HepG2 (cell line): ENCODE measurements at regions not wholly inside any gene's neighbourhood (a gene's known extent, or its start where the extent isn't known, plus 50 kb on each side); places are given as distances from the start of the nearest gene placed in this dataset.

Experiments
- BRD4 ChIP-seq: sonication (generic); formaldehyde crosslinking; IDR thresholded peaks from 2 replicates; pipeline ENCODE4 v1.4.0; 2020; ENCODE audit warnings: missing genetic modification reagents
- CEBPB ChIP-seq: IDR thresholded peaks from 2 replicates; pipeline ENCODE4 v1.6.1; 2011; ENCODE audit warnings: low read depth, low read length, improper control_type of control experiment, borderline replicate concordance
- EP300 ChIP-seq, 3 experiments: sonication (generic) in 1 of 3; formaldehyde crosslinking in 1 of 3; IDR thresholded peaks; 2 replicates each; pipeline versions ENCODE4 v1.5.1 to v1.6.1; 2011 to 2020; ENCODE audit warnings: low read depth in 2 of 3, low read length in 2 of 3, borderline replicate concordance in 1 of 3, improper control_type of control experiment in 1 of 3, mild to moderate bottlenecking in 1 of 3, missing genetic modification reagents in 1 of 3, moderate library complexity in 1 of 3
- FOXA1 ChIP-seq, 2 experiments: fragments of 450-650 bp in 1 of 2; sonication (generic) in 1 of 2; formaldehyde crosslinking in 1 of 2; IDR thresholded peaks; 2 replicates each; pipeline versions ENCODE4 v1.4.0 to v1.6.1; 2016 to 2020; ENCODE audit warnings: missing genetic modification reagents in 1 of 2
- MXI1 ChIP-seq: IDR thresholded peaks from 3 replicates; pipeline ENCODE4 v1.6.1; 2012; ENCODE audit warnings: low read depth, low read length, inconsistent platforms, borderline replicate concordance
- TAF1 ChIP-seq: sonication (generic); formaldehyde crosslinking; IDR thresholded peaks from 2 replicates; pipeline ENCODE4 v1.4.0; 2020; ENCODE audit warnings: missing genetic modification reagents
- ZNF121 ChIP-seq: sonication (generic); formaldehyde crosslinking; IDR thresholded peaks from 2 replicates; pipeline ENCODE4 v1.5.0; 2020; ENCODE audit warnings: mild to moderate bottlenecking, missing genetic modification reagents
- ZNF446 ChIP-seq: sonication (generic); formaldehyde crosslinking; IDR thresholded peaks from 2 replicates; pipeline ENCODE4 v1.5.0; 2020; ENCODE audit warnings: mild to moderate bottlenecking, missing genetic modification reagents
- TF ChIP-seq, protein P1 (sequence below): IDR thresholded peaks from 2 replicates; pipeline ENCODE4 v1.6.1; 2016
- TF ChIP-seq, protein P2 (sequence below): sonication (generic); formaldehyde crosslinking; IDR thresholded peaks from 2 replicates; pipeline ENCODE4 v1.5.0; 2020; ENCODE audit warnings: mild to moderate bottlenecking, missing genetic modification reagents, moderate library complexity
- TF ChIP-seq, protein P3 (sequence below): sonication (generic); IDR thresholded peaks from 2 replicates; pipeline ENCODE4 v1.6.1; 2016; ENCODE audit warnings: low read depth, borderline replicate concordance

DNA sequence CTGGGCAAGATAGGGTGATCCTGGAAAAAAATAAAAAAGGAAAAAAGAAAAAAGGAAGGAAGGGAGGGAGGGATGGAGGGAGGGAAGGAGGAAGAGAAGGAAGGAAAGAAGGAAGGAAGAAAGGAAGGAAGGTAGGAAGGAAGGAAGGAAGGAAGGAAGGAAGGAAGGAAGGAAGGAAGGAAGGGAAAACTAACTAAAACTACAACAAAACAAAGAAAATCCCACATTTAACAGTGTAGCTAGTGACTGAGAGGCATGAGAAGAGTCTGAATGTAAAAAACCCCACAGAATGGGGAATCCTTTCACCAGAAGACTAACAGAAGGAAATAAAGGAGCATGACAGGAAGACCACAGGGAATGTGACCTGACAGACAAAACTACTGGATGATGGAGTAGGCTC lies 345.7 kb downstream of the NOVA1 start:
- TF ChIP-seq FOXA1 (IDR thresholded peaks at IDR 0.05) (no peak), FOXA1 (CRISPR knock-in tag; IDR thresholded peaks at IDR 0.05) (no peak), MXI1 (no peak), ZNF121 (CRISPR knock-in tag) (no peak), TAF1 (CRISPR knock-in tag) (no peak), EP300 (IDR thresholded peaks at IDR 0.05; ENCODE audit: low read depth in 2 of 2, low read length in 2 of 2) (no peak), EP300 (CRISPR knock-in tag; IDR thresholded peaks at IDR 0.05; ENCODE audit: borderline replicate concordance) (no peak), ZNF446 (CRISPR knock-in tag) (no peak), BRD4 (CRISPR knock-in tag) (no peak), CEBPB (no peak)
- TF ChIP-seq, protein P1, sequence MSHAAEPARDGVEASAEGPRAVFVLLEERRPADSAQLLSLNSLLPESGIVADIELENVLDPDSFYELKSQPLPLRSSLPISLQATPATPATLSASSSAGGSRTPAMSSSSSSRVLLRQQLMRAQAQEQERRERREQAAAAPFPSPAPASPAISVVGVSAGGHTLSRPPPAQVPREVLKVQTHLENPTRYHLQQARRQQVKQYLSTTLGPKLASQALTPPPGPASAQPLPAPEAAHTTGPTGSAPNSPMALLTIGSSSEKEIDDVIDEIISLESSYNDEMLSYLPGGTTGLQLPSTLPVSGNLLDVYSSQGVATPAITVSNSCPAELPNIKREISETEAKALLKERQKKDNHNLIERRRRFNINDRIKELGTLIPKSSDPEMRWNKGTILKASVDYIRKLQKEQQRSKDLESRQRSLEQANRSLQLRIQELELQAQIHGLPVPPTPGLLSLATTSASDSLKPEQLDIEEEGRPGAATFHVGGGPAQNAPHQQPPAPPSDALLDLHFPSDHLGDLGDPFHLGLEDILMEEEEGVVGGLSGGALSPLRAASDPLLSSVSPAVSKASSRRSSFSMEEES (CRISPR knock-in tag): no peak
- TF ChIP-seq, protein P2, sequence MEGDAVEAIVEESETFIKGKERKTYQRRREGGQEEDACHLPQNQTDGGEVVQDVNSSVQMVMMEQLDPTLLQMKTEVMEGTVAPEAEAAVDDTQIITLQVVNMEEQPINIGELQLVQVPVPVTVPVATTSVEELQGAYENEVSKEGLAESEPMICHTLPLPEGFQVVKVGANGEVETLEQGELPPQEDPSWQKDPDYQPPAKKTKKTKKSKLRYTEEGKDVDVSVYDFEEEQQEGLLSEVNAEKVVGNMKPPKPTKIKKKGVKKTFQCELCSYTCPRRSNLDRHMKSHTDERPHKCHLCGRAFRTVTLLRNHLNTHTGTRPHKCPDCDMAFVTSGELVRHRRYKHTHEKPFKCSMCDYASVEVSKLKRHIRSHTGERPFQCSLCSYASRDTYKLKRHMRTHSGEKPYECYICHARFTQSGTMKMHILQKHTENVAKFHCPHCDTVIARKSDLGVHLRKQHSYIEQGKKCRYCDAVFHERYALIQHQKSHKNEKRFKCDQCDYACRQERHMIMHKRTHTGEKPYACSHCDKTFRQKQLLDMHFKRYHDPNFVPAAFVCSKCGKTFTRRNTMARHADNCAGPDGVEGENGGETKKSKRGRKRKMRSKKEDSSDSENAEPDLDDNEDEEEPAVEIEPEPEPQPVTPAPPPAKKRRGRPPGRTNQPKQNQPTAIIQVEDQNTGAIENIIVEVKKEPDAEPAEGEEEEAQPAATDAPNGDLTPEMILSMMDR (CRISPR knock-in tag): no peak
- TF ChIP-seq, protein P3, sequence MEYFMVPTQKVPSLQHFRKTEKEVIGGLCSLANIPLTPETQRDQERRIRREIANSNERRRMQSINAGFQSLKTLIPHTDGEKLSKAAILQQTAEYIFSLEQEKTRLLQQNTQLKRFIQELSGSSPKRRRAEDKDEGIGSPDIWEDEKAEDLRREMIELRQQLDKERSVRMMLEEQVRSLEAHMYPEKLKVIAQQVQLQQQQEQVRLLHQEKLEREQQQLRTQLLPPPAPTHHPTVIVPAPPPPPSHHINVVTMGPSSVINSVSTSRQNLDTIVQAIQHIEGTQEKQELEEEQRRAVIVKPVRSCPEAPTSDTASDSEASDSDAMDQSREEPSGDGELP: no peak
